ENCODE measurements at regions not wholly inside any gene's neighbourhood (a gene's known extent, or its start where the extent isn't known, plus 50 kb on each side); places are given as distances from the start of the nearest gene placed in this dataset.

GRCh38 chr14:98859301-98859700 lies 412.7 kb downstream of the BCL11B start:
- TF ChIP-seq CTCF (conservative IDR thresholded peaks at IDR 0.05), result no peak
- DNase-seq, result no peak

GRCh38 chr14:98864211-98864610 lies 407.8 kb downstream of the BCL11B start:
- H3K27ac Mint-ChIP-seq, result no peak overlapping the region
- no peaks in the 10 kb centered on the region for H3K4me1 ChIP-seq (ENCODE audit: control insufficient read depth, insufficient read depth, low read length)
- 94 to 100% methylated on average over 2 of the region's 2 CpGs for WGBS, 2 experiments (ENCODE audit: insufficient coverage in 1 of 2, insufficient read length in 1 of 2)
- no peaks in the 10 kb centered on the region for H3K27me3 ChIP-seq (ENCODE audit: control insufficient read depth, insufficient read depth, low read length, poor library complexity, severe bottlenecking)
- no peaks in the 10 kb centered on the region for H3K4me1 Mint-ChIP-seq
- no peaks in the 10 kb centered on the region for H3K36me3 Mint-ChIP-seq (ENCODE audit: low read depth)
- peaks cover 1% of the 10 kb centered on the region for H3K27me3 Mint-ChIP-seq (ENCODE audit: insufficient read depth)
- H3K9me3 Mint-ChIP-seq, result no peaks in the 10 kb centered on the region
- no peak overlapping the region for H3K27ac ChIP-seq (ENCODE audit: low read depth, low read length)
- no peak overlapping the region for H3K9ac ChIP-seq (ENCODE audit: extremely low read depth, low read length, poor library complexity, severe bottlenecking)
- no peak for DNase-seq
- no peak for TF ChIP-seq CTCF (conservative IDR thresholded peaks at IDR 0.05)
- no peak overlapping the region for H3K4me3 Mint-ChIP-seq
- no peak overlapping the region for H3K4me3 ChIP-seq (ENCODE audit: low read length)
- no peaks in the 10 kb centered on the region for H3K36me3 ChIP-seq (ENCODE audit: control insufficient read depth, insufficient read depth, low read length)
- no peaks in the 10 kb centered on the region for H3K9me3 ChIP-seq (ENCODE audit: control insufficient read depth, low read length)

More at GRCh38 chr14:98859301-98859700, 412.7 kb downstream of the BCL11B start:
- H3K4me3 Mint-ChIP-seq, result no peak overlapping the region
- H3K27ac Mint-ChIP-seq, result no peak overlapping the region
- Histone ChIP-seq H3K4me3 (ENCODE audit: low read length) (no peak overlapping the region), H3K9me3 (ENCODE audit: control insufficient read depth, low read length) (no peaks in the 10 kb centered on the region), H3K27ac (ENCODE audit: low read depth, low read length) (no peak overlapping the region), H3K4me1 (ENCODE audit: control insufficient read depth, insufficient read depth, low read length) (no peaks in the 10 kb centered on the region), H3K36me3 (ENCODE audit: control insufficient read depth, insufficient read depth, low read length) (no peaks in the 10 kb centered on the region), H3K9ac (ENCODE audit: extremely low read depth, low read length, poor library complexity, severe bottlenecking) (no peak overlapping the region), H3K27me3 (ENCODE audit: control insufficient read depth, insufficient read depth, low read length, poor library complexity, severe bottlenecking) (no peaks in the 10 kb centered on the region)
- no peaks in the 10 kb centered on the region for H3K36me3 Mint-ChIP-seq (ENCODE audit: low read depth)
- H3K9me3 Mint-ChIP-seq, result no peaks in the 10 kb centered on the region
- H3K27me3 Mint-ChIP-seq (ENCODE audit: insufficient read depth), result peaks cover 7% of the 10 kb centered on the region
- H3K4me1 Mint-ChIP-seq, result peaks cover 3% of the 10 kb centered on the region
- WGBS, 2 experiments (ENCODE audit: insufficient coverage in 1 of 2, insufficient read length in 1 of 2), result 85 to 100% methylated on average over 1 to 2 of the region's 2 CpGs

- H3K27me3 Mint-ChIP-seq (ENCODE audit: insufficient read depth), result peaks cover 1% of the 10 kb centered on the region
- no peak overlapping the region for H3K27ac ChIP-seq (ENCODE audit: low read depth, low read length)
- H3K36me3 Mint-ChIP-seq (ENCODE audit: low read depth), result no peaks in the 10 kb centered on the region
- DNase-seq, result no peak
- TF ChIP-seq CTCF (conservative IDR thresholded peaks at IDR 0.05), result no peak
- no peak overlapping the region for H3K27ac Mint-ChIP-seq
- H3K4me1 Mint-ChIP-seq, result no peaks in the 10 kb centered on the region
- no peaks in the 10 kb centered on the region for H3K36me3 ChIP-seq (ENCODE audit: control insufficient read depth, insufficient read depth, low read length)
- no peaks in the 10 kb centered on the region for H3K9me3 ChIP-seq (ENCODE audit: control insufficient read depth, low read length)
- H3K4me3 ChIP-seq (ENCODE audit: low read length), result no peak overlapping the region
- no peaks in the 10 kb centered on the region for H3K9me3 Mint-ChIP-seq
- no peak overlapping the region for H3K4me3 Mint-ChIP-seq
- no peaks in the 10 kb centered on the region for H3K4me1 ChIP-seq (ENCODE audit: control insufficient read depth, insufficient read depth, low read length)
- H3K27me3 ChIP-seq (ENCODE audit: control insufficient read depth, insufficient read depth, low read length, poor library complexity, severe bottlenecking), result no peaks in the 10 kb centered on the region
- 91 to 94% methylated on average over 5 to 6 of the region's 6 CpGs for WGBS, 2 experiments (ENCODE audit: insufficient coverage in 1 of 2, insufficient read length in 1 of 2)
- no peak overlapping the region for H3K9ac ChIP-seq (ENCODE audit: extremely low read depth, low read length, poor library complexity, severe bottlenecking)
Measured at GRCh38 chr14:98867146-98867545, 404.9 kb downstream of the BCL11B start.

Measured in endodermal cell (in vitro differentiated cells).